ENCODE measurements at regions not wholly inside any gene's neighbourhood (a gene's known extent, or its start where the extent isn't known, plus 50 kb on each side); places are given as distances from the start of the nearest gene placed in this dataset.
A peak's percentile ranks its signal among the peaks of the same experiment; 100 is the strongest.

DNA sequence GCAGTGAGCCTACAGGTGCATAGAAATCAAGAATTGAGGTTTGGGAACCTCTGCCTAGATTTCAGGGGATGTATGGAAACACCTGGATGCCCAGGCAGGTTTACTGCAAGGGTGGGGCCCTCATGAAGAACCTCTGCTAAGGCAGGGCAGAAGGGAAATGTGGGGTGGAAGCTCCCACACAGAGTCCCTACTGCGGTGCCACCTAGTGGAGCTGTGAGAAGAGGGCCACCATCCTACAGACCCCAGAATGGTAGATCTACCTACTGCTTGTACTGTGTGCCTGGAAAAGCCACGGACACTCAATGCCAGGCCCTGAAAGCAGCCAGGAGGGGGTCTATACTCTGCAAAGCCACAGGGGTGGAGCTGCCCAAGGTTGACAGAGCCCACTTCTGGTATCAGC, 533.5 kb downstream of the GPAM start:
- H3K36me3 ChIP-seq (ENCODE audit: control insufficient read depth in 2 of 4, insufficient read depth in 4 of 4, low read length in 3 of 4): no peaks in the 10 kb centered on the region
- H4K8ac ChIP-seq (ENCODE audit: extremely low read depth, insufficient read depth, low read length): no peak overlapping the region
- ChIA-PET CTCF (ENCODE audit: partially characterized antibody) (interaction anchor here (0.6 to 1.5 kb wide), 15 partner anchors 9 to 574 kb away, joined by 3 to 9 read pairs (median 3); no protein-coding TSS in a partner anchor), POLR2A (ENCODE audit: partially characterized antibody) (no interaction called here)
- H3K14ac ChIP-seq (ENCODE audit: insufficient read length): no peak overlapping the region
- no peak overlapping the region for H4K91ac ChIP-seq (replicated peaks; ENCODE audit: insufficient read length, low read length)
- H2AK5ac ChIP-seq (ENCODE audit: low read depth, low read length): no peak overlapping the region
- H3K4ac ChIP-seq (replicated peaks; ENCODE audit: insufficient read length, low read depth, low read length): no peak overlapping the region
- H3K79me2 ChIP-seq (ENCODE audit: control insufficient read depth in 1 of 2, insufficient read depth in 2 of 2, low read length in 2 of 2): no peaks in the 10 kb centered on the region
- 100% methylated on average over 2 of the region's 2 CpGs; no CpG with 5 or more reads in 1 of the 2 experiments for WGBS, 2 experiments (ENCODE audit: extremely low coverage in 1 of 2, insufficient coverage in 1 of 2, insufficient read length in 1 of 2, insufficient replicate concordance in 2 of 2, low coverage in 1 of 2, low lambda C conversion rate in 2 of 2, missing lambda C conversion rate in 1 of 2)
- H2BK12ac ChIP-seq (ENCODE audit: low read depth, low read length): no peak overlapping the region
- no peak overlapping the region for H3K4me2 ChIP-seq (ENCODE audit: insufficient read depth in 1 of 2, low read depth in 2 of 2, low read length in 2 of 2)
- no peak overlapping the region for H3K9ac ChIP-seq (replicated peaks in 1 of 4; ENCODE audit: extremely low read depth in 1 of 4, low read depth in 3 of 4, low read length in 3 of 4)
- no peak overlapping the region for H2BK5ac ChIP-seq (ENCODE audit: low read depth, low read length)
- H3K4me1 ChIP-seq (replicated peaks in 1 of 4; ENCODE audit: control insufficient read depth in 3 of 4, insufficient read depth in 4 of 4, low read length in 3 of 4): no peaks in the 10 kb centered on the region
- DNase-seq (ENCODE audit: low read depth in 1 of 2, low spot score in 2 of 2): peak in 1 of 2 experiments; percentile 52
- H3K56ac ChIP-seq (replicated peaks; ENCODE audit: insufficient read length, low read depth, low read length): no peak overlapping the region
- H4K5ac ChIP-seq (ENCODE audit: insufficient read length, low read depth, low read length): no peak overlapping the region
- H3K27me3 ChIP-seq (replicated peaks in 1 of 4; ENCODE audit: control insufficient read depth in 3 of 4, extremely low read depth in 1 of 4, insufficient read depth in 3 of 4, low read length in 3 of 4): no peaks in the 10 kb centered on the region
- H3K79me1 ChIP-seq (ENCODE audit: low read depth, low read length): no peaks in the 10 kb centered on the region
- no peak overlapping the region for H2BK120ac ChIP-seq (replicated peaks; ENCODE audit: low read depth, low read length)
- TF ChIP-seq, protein P1, sequence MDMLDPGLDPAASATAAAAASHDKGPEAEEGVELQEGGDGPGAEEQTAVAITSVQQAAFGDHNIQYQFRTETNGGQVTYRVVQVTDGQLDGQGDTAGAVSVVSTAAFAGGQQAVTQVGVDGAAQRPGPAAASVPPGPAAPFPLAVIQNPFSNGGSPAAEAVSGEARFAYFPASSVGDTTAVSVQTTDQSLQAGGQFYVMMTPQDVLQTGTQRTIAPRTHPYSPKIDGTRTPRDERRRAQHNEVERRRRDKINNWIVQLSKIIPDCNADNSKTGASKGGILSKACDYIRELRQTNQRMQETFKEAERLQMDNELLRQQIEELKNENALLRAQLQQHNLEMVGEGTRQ (IDR thresholded peaks at IDR 0.05; ENCODE audit: low read length): no peak
- TF ChIP-seq, protein P2, sequence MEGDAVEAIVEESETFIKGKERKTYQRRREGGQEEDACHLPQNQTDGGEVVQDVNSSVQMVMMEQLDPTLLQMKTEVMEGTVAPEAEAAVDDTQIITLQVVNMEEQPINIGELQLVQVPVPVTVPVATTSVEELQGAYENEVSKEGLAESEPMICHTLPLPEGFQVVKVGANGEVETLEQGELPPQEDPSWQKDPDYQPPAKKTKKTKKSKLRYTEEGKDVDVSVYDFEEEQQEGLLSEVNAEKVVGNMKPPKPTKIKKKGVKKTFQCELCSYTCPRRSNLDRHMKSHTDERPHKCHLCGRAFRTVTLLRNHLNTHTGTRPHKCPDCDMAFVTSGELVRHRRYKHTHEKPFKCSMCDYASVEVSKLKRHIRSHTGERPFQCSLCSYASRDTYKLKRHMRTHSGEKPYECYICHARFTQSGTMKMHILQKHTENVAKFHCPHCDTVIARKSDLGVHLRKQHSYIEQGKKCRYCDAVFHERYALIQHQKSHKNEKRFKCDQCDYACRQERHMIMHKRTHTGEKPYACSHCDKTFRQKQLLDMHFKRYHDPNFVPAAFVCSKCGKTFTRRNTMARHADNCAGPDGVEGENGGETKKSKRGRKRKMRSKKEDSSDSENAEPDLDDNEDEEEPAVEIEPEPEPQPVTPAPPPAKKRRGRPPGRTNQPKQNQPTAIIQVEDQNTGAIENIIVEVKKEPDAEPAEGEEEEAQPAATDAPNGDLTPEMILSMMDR (IDR thresholded peaks at IDR 0.05; ENCODE audit: control extremely low read depth in 1 of 3, insufficient read depth in 1 of 3, low read depth in 1 of 3, low read length in 3 of 3): peak; percentile 32 to 60 (median 51); a peak in 3 of 4 replicates
- TF ChIP-seq, protein P3, sequence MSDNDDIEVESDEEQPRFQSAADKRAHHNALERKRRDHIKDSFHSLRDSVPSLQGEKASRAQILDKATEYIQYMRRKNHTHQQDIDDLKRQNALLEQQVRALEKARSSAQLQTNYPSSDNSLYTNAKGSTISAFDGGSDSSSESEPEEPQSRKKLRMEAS (IDR thresholded peaks at IDR 0.05): no peak
- TF ChIP-seq RAD21 (IDR thresholded peaks at IDR 0.05 in 1 of 2, conservative IDR thresholded peaks at IDR 0.05 in 1 of 2; ENCODE audit: low read depth in 2 of 2, low read length in 2 of 2) (peak; percentile 53 to 59), MAFK (IDR thresholded peaks at IDR 0.05; ENCODE audit: low read depth, low read length) (no peak), HDAC6 (IDR thresholded peaks at IDR 0.05; ENCODE audit: low read depth, low read length) (no peak), CBX5 (IDR thresholded peaks at IDR 0.05; ENCODE audit: low read depth, low read length) (no peak)
- no peak overlapping the region for H3K27ac ChIP-seq (ENCODE audit: low read depth, low read length)
- peaks cover 12% of the 10 kb centered on the region in 2 experiments; a peak in 3 of 4 replicates for H3K9me3 ChIP-seq (ENCODE audit: insufficient read depth in 2 of 2, low read depth in 1 of 2, low read length in 1 of 2)
- H3K23me2 ChIP-seq (ENCODE audit: low read depth, low read length): no peaks in the 10 kb centered on the region
- no peak overlapping the region for H2AFZ ChIP-seq (ENCODE audit: low read length)
- H3K4me3 ChIP-seq (ENCODE audit: extremely low read depth in 1 of 4, insufficient read depth in 2 of 4, low read depth in 3 of 4, low read length in 4 of 4): no peak overlapping the region
- H2BK15ac ChIP-seq (ENCODE audit: low read length): no peak overlapping the region
- no peak for FAIRE-seq
- no peak overlapping the region for H3K23ac ChIP-seq (ENCODE audit: insufficient read length)
- no peak overlapping the region for H3K18ac ChIP-seq (ENCODE audit: extremely low read depth, low read length)
- H4K20me1 ChIP-seq (replicated peaks in 1 of 2; ENCODE audit: control insufficient read depth in 1 of 2, insufficient read depth in 2 of 2, low read length in 2 of 2): no peaks in the 10 kb centered on the region
- no peak overlapping the region for H2BK20ac ChIP-seq (ENCODE audit: low read length)

Data from H1 (cell line).